H9 (cell line): ENCODE measurements at regions not wholly inside any gene's neighbourhood (a gene's known extent, or its start where the extent isn't known, plus 50 kb on each side); places are given as distances from the start of the nearest gene placed in this dataset.

Experiments
- DNase-seq: peaks from one replicate; pipeline ENCODE4 v3.0.0-alpha.2; 2017
- H2AFZ ChIP-seq: one replicate; pipeline ENCODE4 v1.6.1; 2013; ENCODE audit warnings: mild to moderate bottlenecking, low read length, control low read depth, moderate library complexity
- H2AK5ac ChIP-seq: 2 replicates; pipeline ENCODE4 v1.6.1; 2013; ENCODE audit warnings: low read length, control low read depth, mixed read lengths; ENCODE audit not compliant: insufficient read length
- H2BK120ac ChIP-seq: one replicate; pipeline ENCODE4 v1.6.1; 2013; ENCODE audit warnings: low read depth, mild to moderate bottlenecking, low read length, control low read depth, inconsistent platforms; ENCODE audit not compliant: poor library complexity, severe bottlenecking
- H2BK12ac ChIP-seq: 2 replicates; pipeline ENCODE4 v1.6.1; 2013; ENCODE audit warnings: low read length, control low read depth, mixed read lengths, low read depth; ENCODE audit not compliant: insufficient read length
- H2BK15ac ChIP-seq: 2 replicates; pipeline ENCODE4 v1.6.1; 2013; ENCODE audit warnings: low read depth, low read length, control low read depth
- H2BK20ac ChIP-seq: one replicate; pipeline ENCODE4 v1.6.1; 2013; ENCODE audit warnings: low read depth, mild to moderate bottlenecking, low read length, control low read depth, inconsistent platforms; ENCODE audit not compliant: poor library complexity, severe bottlenecking
- H2BK5ac ChIP-seq: 2 replicates; pipeline ENCODE4 v1.6.1; 2013; ENCODE audit warnings: low read length, control low read depth, mixed read lengths; ENCODE audit not compliant: insufficient read length
- H3K14ac ChIP-seq: 2 replicates; pipeline ENCODE4 v1.6.1; 2013; ENCODE audit warnings: low read length, control low read depth; ENCODE audit not compliant: insufficient read depth
- H3K18ac ChIP-seq: 2 replicates; pipeline ENCODE4 v1.6.1; 2013; ENCODE audit warnings: low read depth, mild to moderate bottlenecking, mixed read lengths, low read length, control low read depth; ENCODE audit not compliant: insufficient read length
- H3K23ac ChIP-seq: 2 replicates; pipeline ENCODE4 v1.6.1; 2013; ENCODE audit warnings: low read length, control low read depth, mixed read lengths, low read depth; ENCODE audit not compliant: insufficient read length
- H3K23me2 ChIP-seq: 2 replicates; pipeline ENCODE4 v1.6.1; 2013; ENCODE audit warnings: low read depth, mild to moderate bottlenecking, mixed read lengths, low read length, control low read depth; ENCODE audit not compliant: insufficient read length, poor library complexity, severe bottlenecking
- H3K27ac ChIP-seq: 2 replicates; pipeline ENCODE4 v1.5.1; 2013; ENCODE audit warnings: low read length, control low read depth, mixed read lengths, low read depth; ENCODE audit not compliant: insufficient read length
- H3K27me3 ChIP-seq: 2 replicates; pipeline ENCODE4 v1.6.1; 2013; ENCODE audit warnings: low read length, control low read depth, inconsistent platforms; ENCODE audit not compliant: insufficient read depth
- H3K4ac ChIP-seq: 2 replicates; pipeline ENCODE4 v1.6.1; 2013; ENCODE audit warnings: low read depth, mild to moderate bottlenecking, control low read depth, inconsistent platforms, low read length, moderate library complexity
- H3K4me1 ChIP-seq: 2 replicates; pipeline ENCODE4 v1.6.1; 2013; ENCODE audit warnings: low read length, control low read depth, inconsistent platforms; ENCODE audit not compliant: insufficient read depth
- H3K4me2 ChIP-seq: 2 replicates; pipeline ENCODE4 v1.6.1; 2013; ENCODE audit warnings: low read length, control low read depth, mixed read lengths; ENCODE audit not compliant: insufficient read length, insufficient read depth
- H3K56ac ChIP-seq: 2 replicates; pipeline ENCODE4 v1.6.1; 2013; ENCODE audit warnings: low read depth, mild to moderate bottlenecking, mixed read lengths, low read length, control low read depth; ENCODE audit not compliant: insufficient read length
- H3K79me1 ChIP-seq: 2 replicates; pipeline ENCODE4 v1.6.1; 2013; ENCODE audit warnings: low read depth, mild to moderate bottlenecking, moderate library complexity, low read length, control low read depth, inconsistent platforms; ENCODE audit not compliant: insufficient read depth, poor library complexity, severe bottlenecking
- H3K79me2 ChIP-seq: 2 replicates; pipeline ENCODE4 v1.6.1; 2013; ENCODE audit warnings: low read length, control low read depth, inconsistent platforms; ENCODE audit not compliant: insufficient read depth
- H3K9ac ChIP-seq: 2 replicates; pipeline ENCODE4 v1.6.1; 2013; ENCODE audit warnings: low read length, control low read depth, mixed read lengths; ENCODE audit not compliant: insufficient read length; ENCODE audit errors: extremely low read depth
- H3K9me3 ChIP-seq: one replicate; pipeline ENCODE4 v1.6.1; 2013; ENCODE audit warnings: low read depth, low read length, inconsistent platforms; ENCODE audit not compliant: control insufficient read depth
- H3T11ph ChIP-seq: one replicate; pipeline ENCODE4 v1.6.1; 2013; ENCODE audit warnings: mild to moderate bottlenecking, low read length, control low read depth, inconsistent platforms
- H4K20me1 ChIP-seq: one replicate; pipeline ENCODE4 v1.6.1; 2013; ENCODE audit not compliant: control insufficient read depth, insufficient read length, insufficient read depth
- H4K5ac ChIP-seq: 2 replicates; pipeline ENCODE4 v1.6.1; 2013; ENCODE audit warnings: low read depth, mild to moderate bottlenecking, mixed read lengths, low read length, control low read depth; ENCODE audit not compliant: insufficient read length
- H4K8ac ChIP-seq: replicated peaks from 2 replicates; pipeline ENCODE4 v1.6.1; 2013; ENCODE audit warnings: low read length, control low read depth, mixed read lengths, low read depth; ENCODE audit not compliant: insufficient read length
- H4K91ac ChIP-seq: 2 replicates; pipeline ENCODE4 v1.6.1; 2013; ENCODE audit warnings: low read depth, mild to moderate bottlenecking, moderate library complexity, mixed read lengths, low read length, control low read depth; ENCODE audit not compliant: insufficient read length
- H3K27ac Mint-ChIP-seq, 3 experiments: 2 replicates in 2 of 3; 3 replicates in 1 of 3; pipeline ENCODE4 v1.8.0; 2020 to 2021; ENCODE audit warnings: mixed read lengths in 3 of 3, mild to moderate bottlenecking in 1 of 3, moderate library complexity in 1 of 3
- H3K27me3 Mint-ChIP-seq: 2 replicates; pipeline ENCODE4 v1.8.0; 2021; ENCODE audit warnings: low read depth, mild to moderate bottlenecking, moderate library complexity, mixed read lengths
- H3K36me3 Mint-ChIP-seq, 3 experiments: 2 replicates in 2 of 3; 3 replicates in 1 of 3; pipeline ENCODE4 v1.8.0; 2020 to 2021; ENCODE audit warnings: low read depth in 3 of 3, mixed read lengths in 3 of 3; ENCODE audit not compliant: insufficient read depth in 1 of 3
- H3K4me1 Mint-ChIP-seq, 2 experiments: 2 replicates each; pipeline ENCODE4 v1.8.0; 2020; ENCODE audit warnings: mixed read lengths in 2 of 2
- H3K4me3 Mint-ChIP-seq, 2 experiments: 2 replicates in 1 of 2; 3 replicates in 1 of 2; pipeline ENCODE4 v1.8.0; 2020 to 2021; ENCODE audit warnings: mild to moderate bottlenecking in 2 of 2, mixed read lengths in 2 of 2, moderate library complexity in 1 of 2
- H3K9me3 Mint-ChIP-seq, 2 experiments: 2 replicates in 1 of 2; 3 replicates in 1 of 2; pipeline ENCODE4 v1.8.0; 2020; ENCODE audit warnings: mild to moderate bottlenecking in 2 of 2, mixed read lengths in 2 of 2, moderate library complexity in 1 of 2
- CTCF ChIP-seq: fragments of 200-600 bp; sonication (generic); conservative IDR thresholded peaks from 3 replicates; pipeline ENCODE4 v1.8.0; 2021; ENCODE audit warnings: antibody characterized with exemption, mild to moderate bottlenecking
- WGBS: extraction: QIAGEN DNeasy Blood & Tissue Kit; methylation state at CpG from one replicate; pipeline ENCODE4 v1.1.7; 2013; ENCODE audit warnings: missing lambda C conversion rate, low lambda C conversion rate, mixed read lengths; ENCODE audit not compliant: insufficient read length; ENCODE audit errors: extremely low coverage; 5-methylcytosine and 5-hydroxymethylcytosine counted together

GRCh38 chr20:51329845-51330244 is 212.7 kb downstream of the NFATC2 start:
- H4K8ac ChIP-seq: no peak overlapping the region
- Mint-ChIP-seq H3K4me1 (peaks cover 4 to 6% of the 10 kb centered on the region in 2 experiments), H3K36me3 (no peaks in the 10 kb centered on the region), H3K27me3 (peaks cover 4% of the 10 kb centered on the region; the same call in 1 of the 2 replicates), H3K4me3 (no peak overlapping the region), H3K27ac (no peak overlapping the region), H3K9me3 (peaks cover 0 to 8% of the 10 kb centered on the region in 2 experiments; a peak in 2 of 5 replicates)
- no peak overlapping the region for H3K56ac ChIP-seq
- H3T11ph ChIP-seq: no peak overlapping the region
- H3K18ac ChIP-seq: no peak overlapping the region
- no peaks in the 10 kb centered on the region for H3K79me1 ChIP-seq
- H3K27me3 ChIP-seq: no peaks in the 10 kb centered on the region
- H2BK120ac ChIP-seq: no peak overlapping the region
- no peak overlapping the region for H3K4me2 ChIP-seq
- no peaks in the 10 kb centered on the region for H3K4me1 ChIP-seq
- no peak overlapping the region for H2BK12ac ChIP-seq
- no peak overlapping the region for H2AK5ac ChIP-seq
- no peak overlapping the region for H3K4ac ChIP-seq
- H3K9ac ChIP-seq: no peak overlapping the region
- no peak overlapping the region for H2AFZ ChIP-seq
- no peak overlapping the region for H3K23ac ChIP-seq
- no peaks in the 10 kb centered on the region for H4K20me1 ChIP-seq
- H3K23me2 ChIP-seq: no peaks in the 10 kb centered on the region
- no peak for DNase-seq
- no peak overlapping the region for H4K5ac ChIP-seq
- H3K79me2 ChIP-seq: no peaks in the 10 kb centered on the region
- 100% methylated on average over 1 of the region's 1 CpG for WGBS
- no peak overlapping the region for H3K27ac ChIP-seq
- no peaks in the 10 kb centered on the region for H3K9me3 ChIP-seq
- no peak overlapping the region for H2BK15ac ChIP-seq
- H2BK5ac ChIP-seq: no peak overlapping the region
- H3K14ac ChIP-seq: no peak overlapping the region
- TF ChIP-seq CTCF: no peak
- H2BK20ac ChIP-seq: no peak overlapping the region
- no peak overlapping the region for H4K91ac ChIP-seq
